HG02884 (cell line): ENCODE measurements at regions not wholly inside any gene's neighbourhood (a gene's known extent, or its start where the extent isn't known, plus 50 kb on each side); places are given as distances from the start of the nearest gene placed in this dataset.

Experiments
- ATAC-seq: cut with Tn5 transposase; IDR thresholded peaks from one replicate; pipeline ENCODE4 v1.9.1; 2021; ENCODE audit warnings: mild to moderate bottlenecking, moderate library complexity; ENCODE audit not compliant: unreplicated experiment

GRCh38 chr11:129268371-129268770 lies 76.2 kb upstream of the ARHGAP32 start:
- no peak for ATAC-seq

GRCh38 chr11:129267716-129268115 lies 75.6 kb upstream of the ARHGAP32 start:
- ATAC-seq = no peak

GRCh38 chr11:129266536-129266935 lies 74.4 kb upstream of the ARHGAP32 start:
- no peak for ATAC-seq

GRCh38 chr11:129265125-129265788 lies 73.1 kb upstream of the ARHGAP32 start:
- no peak for ATAC-seq

- ATAC-seq = no peak
Observed at GRCh38 chr11:129264114-129264513, 72.0 kb upstream of the ARHGAP32 start.

GRCh38 chr11:129260750-129261149 lies 68.6 kb upstream of the ARHGAP32 start:
- ATAC-seq = no peak

- ATAC-seq = no peak
Observed at GRCh38 chr11:129259931-129260348, 67.8 kb upstream of the ARHGAP32 start.

GRCh38 chr11:129258205-129258604 lies 66.1 kb upstream of the ARHGAP32 start:
- no peak for ATAC-seq

- no peak for ATAC-seq
Observed at GRCh38 chr11:129257512-129257911, 65.4 kb upstream of the ARHGAP32 start.

- no peak for ATAC-seq
Observed at GRCh38 chr11:129252621-129253020, 60.5 kb upstream of the ARHGAP32 start.

GRCh38 chr11:129251067-129251466 lies 58.9 kb upstream of the ARHGAP32 start:
- ATAC-seq = no peak

- no peak for ATAC-seq
Observed at GRCh38 chr11:129249923-129250322, 57.8 kb upstream of the ARHGAP32 start.

- ATAC-seq = no peak
Observed at GRCh38 chr11:129249351-129249750, 57.2 kb upstream of the ARHGAP32 start.

GRCh38 chr11:129248618-129249017 lies 56.5 kb upstream of the ARHGAP32 start:
- ATAC-seq = no peak

GRCh38 chr11:129247135-129247534 lies 55.0 kb upstream of the ARHGAP32 start:
- no peak for ATAC-seq

GRCh38 chr11:129242855-129243254 lies 50.7 kb upstream of the ARHGAP32 start:
- ATAC-seq = no peak
